GM19025 (cell line): ENCODE measurements at regions not wholly inside any gene's neighbourhood (a gene's known extent, or its start where the extent isn't known, plus 50 kb on each side); places are given as distances from the start of the nearest gene placed in this dataset.
"Not testable (repeated sequence)": the region's sequence is repeated elsewhere in the genome, so short reads cannot be mapped to it uniquely, and the experiment has no call there.

Experiments used
- ATAC-seq: cut with Tn5 transposase; IDR thresholded peaks from one replicate; pipeline ENCODE4 v1.9.1; 2021; ENCODE audit warnings: mild to moderate bottlenecking, low read depth, moderate library complexity; ENCODE audit not compliant: unreplicated experiment

DNA sequence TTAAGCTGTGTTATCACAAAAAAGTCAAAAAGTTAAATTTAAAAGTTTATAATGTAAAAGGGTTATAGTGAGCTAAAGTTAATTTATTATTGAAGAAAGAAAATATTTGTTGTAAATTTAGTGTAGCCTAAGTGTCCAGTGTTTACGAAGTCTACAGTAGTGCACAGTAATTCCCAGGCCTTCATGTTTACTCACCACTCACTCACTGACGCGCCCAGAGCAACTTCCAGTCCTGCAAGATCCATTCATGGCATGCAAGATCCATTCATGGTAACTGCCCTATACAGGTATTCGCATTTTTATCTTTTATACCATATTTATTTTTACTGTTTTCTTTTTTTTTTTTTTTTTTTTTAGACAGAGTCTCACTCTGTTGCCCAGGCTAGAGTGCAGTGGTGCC lies 69.5 kb downstream of the TPRA1 start:
- no peak for ATAC-seq

DNA sequence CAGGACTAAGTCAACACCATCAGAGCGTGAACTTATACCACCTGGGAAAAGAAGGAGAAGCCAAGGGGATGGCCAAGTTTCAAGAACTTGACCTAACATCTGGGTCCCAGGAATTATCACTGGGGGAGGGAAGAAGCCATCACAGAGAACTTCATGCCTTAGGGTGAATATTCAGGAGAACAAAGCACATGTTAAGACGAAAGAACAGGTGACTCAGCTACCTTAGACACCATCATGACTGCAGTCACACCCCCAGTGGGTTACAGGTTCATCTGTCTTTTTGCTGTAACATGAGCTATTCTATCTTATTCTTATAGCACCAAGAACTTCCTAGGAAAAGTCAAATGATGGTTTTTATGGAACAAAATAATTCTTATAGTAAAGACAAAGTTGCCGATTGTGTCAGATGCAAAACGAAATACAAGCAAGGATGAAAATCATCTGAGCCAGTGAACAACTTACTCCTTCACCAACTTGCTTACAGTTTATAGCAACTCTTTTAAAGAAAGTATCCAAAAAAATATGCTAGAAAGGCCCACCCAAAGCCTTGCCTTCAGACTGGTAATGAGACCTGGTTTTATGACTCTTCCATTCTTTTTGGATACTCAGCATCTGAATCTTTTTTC lies 72.0 kb downstream of the TPRA1 start:
- ATAC-seq = no peak

DNA sequence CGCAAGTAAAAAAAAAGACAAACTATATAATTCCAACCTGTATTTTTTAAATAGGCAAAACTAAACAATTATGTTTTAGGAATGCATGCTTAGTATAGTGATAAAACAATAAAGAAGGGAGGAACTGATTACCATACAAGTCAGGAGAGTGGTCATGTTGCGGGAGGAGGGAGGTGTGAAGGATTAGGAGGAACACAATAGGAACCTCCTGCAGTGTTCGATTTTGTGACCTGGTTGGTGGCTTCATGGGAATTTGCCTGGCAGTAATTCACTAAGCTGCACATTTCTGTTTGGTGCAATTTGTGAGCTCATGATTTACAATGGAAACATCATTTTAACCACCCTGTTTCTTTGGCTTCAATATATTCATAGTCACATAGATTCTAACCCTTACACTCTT lies 78.3 kb downstream of the TPRA1 start:
- ATAC-seq = no peak

DNA sequence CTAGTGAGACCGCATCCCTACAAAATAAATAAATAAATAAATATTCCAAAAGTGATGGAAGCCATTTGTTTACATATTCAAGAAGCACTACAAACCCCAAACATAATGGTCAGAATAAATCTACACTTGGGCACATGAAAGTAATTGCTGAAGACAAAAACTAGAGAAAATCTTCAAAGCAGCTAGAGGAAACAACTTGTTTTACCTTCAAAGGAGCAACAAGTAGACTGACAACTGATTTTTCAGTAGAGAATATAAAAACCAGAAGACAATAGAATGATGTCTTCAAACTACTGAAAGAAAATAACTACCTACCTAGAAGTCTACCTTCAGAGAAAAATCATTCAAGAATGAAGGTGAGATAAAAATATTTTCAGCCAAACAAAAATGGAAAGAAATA lies 89.4 kb downstream of the TPRA1 start:
- ATAC-seq = no peak

DNA sequence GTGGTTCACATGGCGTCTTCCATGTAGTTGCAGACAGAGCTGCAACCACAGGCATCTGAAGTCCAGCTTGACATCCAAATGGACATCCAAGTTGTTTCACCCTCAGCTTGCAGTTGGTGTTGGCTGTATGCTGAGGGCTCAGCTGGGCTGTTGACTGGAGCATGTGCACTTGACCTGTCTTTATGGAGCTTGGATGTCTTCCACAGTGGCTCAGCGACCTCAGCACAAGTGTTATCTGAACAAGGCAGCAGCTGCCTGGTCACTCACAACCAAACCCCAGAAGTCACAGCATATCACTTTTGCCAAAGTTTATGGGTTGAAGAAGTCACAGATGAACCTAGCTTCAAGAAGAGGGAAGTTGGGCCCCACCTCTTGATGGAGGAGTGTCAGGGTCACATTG lies 92.9 kb downstream of the TPRA1 start:
- ATAC-seq = no peak

DNA sequence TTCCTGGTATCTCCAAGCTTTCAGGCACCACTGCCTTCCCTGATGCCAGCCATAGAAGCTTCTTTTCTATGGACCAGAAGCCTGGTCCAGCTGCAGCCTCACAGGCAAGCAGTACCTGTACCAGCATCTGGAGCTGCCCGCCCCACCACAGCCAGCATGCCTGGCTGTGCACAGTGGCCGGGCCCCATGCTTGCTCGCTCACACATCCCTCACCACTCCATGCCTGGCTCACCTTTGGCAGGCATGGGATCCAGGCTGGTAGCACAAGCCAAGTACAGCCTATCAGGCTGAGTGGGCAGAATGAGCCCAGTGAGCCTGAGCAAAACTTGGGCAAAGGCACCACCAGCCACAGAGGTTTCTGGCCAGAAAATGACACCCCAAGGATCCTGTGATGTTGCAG lies 93.4 kb downstream of the TPRA1 start:
- ATAC-seq = no peak

DNA sequence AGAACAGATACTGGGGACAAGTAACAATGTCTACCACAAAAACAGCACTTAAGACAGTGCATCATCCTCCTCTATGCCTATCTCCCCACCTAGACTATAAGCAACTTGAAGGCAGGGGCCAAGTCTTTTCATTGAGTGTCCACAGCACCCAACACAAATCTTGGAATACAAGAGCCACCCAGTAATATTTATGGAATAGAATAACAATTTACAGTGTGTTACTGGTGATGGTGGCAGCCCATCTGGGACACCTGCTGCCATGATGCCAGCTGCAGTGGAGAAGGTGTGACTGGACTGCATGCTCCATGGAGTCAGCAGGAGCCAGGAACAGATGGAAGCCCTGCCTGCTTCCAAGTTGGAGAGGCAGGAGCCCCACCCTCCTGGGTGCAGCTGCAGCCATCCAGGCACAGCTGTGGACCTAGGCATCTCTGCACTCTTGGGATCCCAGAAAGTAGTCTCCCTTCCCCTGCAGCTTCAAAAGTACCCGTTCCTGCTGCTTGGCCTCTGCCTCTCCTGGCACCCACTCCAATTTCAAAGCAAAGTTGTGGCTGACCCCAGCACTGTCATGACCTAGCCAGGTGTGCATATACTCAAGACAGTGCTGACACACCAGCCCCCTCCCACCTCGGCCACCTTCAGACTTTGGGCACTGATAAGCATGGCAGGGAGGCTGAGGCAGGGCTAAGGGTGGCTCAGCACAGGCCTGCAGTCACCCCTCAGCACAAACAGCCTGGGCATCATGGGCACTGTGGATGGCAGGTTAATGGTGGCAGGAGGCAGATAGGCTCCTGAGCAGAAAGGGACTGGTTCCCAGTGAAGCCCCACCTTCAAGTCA lies 94.5 kb downstream of the TPRA1 start:
- ATAC-seq = no peak

DNA sequence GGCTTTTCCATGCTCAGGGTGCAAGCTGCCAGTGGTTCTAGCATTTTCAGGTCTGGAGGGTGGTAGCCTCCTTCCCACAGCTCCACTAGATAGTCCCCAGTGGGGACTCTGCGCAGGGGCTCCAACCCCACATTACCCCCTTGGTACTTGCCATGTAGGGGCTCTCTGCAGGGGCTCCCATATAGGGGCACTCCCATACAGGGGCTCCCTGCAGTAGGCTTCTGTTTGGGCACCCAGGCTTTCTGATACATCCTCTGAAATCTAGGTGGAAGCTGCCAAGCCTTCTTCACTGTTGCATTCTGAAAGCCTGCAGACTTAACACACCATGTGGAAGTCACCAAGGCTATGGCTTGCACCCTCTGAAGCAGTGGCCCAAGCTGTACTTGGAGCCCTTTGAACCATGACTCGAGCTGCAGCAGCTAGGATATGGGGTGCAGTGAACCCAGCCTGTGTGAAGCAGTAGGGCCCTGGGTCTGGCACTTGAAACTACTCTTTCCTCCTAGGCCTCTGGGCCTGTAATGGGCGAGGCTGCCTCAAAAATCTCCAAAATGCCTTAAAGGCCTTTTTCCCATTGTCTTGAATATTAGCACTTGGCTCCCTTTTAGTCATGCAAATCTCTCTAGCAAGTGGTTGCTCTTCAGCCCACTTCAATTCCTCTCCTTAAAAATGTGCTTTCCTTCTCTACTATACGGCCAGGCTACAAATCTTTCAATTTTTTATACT lies 96.4 kb downstream of the TPRA1 start:
- ATAC-seq = no peak

DNA sequence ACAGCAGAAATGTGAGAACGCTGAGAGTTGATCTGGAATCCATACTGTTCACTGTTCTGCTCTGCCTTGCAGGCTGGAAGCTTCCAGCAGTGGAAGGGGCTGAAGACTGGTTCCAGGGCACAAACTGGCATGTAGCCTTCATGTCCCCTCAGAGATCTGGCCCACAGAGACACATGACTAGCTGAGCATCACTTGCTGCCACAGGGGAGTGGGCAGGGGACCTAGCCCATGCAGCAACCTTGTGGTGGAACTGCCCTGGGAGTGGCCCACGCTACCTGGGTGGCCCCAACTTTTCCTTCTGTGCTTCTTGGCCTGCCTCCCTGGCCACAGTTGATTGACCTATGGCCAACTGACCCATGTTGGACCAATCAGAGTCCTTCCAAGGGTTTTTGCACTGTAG lies 98.1 kb downstream of the TPRA1 start:
- ATAC-seq = no peak

DNA sequence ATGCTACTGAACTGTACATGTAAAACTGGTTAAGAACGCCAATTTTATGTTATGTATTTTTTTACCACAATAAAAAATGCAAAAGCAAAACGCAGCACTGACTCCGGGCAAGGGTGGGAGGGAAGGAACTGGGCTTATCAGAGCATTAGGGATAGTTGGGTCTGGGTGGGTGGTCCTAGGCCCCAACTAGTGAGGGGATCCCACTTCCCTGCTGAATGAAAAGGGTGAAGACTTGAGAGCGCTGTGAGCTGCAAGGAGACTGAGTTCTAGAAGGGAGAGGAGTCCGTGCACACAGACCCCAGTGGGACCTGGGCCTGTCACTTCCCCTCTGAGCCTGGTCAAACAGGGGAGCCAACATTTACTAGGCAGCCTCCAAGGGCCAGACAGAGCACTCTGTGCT lies 98.6 kb downstream of the TPRA1 start:
- no peak for ATAC-seq

DNA sequence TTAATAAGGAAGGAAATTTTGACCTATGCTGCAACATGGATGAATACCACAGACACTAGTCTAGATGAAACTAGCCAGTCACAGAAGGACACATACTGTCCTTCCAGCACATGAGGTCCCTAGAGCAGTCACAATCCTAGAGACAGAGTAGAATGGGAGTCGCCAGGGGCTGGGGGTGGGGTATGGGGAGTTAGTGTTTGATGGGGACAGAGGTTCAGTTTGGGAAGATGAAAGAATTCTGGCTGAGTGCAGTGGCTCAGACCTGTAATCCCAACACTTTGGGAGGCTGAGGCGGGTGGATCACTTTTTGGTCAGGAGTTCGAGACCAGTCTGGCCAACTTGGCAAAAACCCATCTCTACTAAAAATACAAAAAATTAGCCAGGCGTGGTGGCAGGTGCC lies 99.2 kb downstream of the TPRA1 start:
- ATAC-seq = no peak

DNA sequence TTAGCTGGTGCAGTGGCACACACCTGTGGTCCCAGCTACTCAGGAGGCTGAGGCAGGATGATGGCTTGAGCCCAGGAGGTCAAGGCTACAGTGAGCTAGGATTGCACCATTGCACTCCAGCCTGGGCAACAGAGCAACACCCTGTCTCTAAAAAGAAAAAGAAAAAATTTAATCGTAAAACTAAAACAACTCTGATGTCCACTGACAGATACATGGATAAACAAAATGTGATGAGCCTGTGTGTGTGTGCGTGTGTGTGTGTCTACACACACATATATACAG lies 99.6 kb downstream of the TPRA1 start:
- ATAC-seq = not testable (repeated sequence)

DNA sequence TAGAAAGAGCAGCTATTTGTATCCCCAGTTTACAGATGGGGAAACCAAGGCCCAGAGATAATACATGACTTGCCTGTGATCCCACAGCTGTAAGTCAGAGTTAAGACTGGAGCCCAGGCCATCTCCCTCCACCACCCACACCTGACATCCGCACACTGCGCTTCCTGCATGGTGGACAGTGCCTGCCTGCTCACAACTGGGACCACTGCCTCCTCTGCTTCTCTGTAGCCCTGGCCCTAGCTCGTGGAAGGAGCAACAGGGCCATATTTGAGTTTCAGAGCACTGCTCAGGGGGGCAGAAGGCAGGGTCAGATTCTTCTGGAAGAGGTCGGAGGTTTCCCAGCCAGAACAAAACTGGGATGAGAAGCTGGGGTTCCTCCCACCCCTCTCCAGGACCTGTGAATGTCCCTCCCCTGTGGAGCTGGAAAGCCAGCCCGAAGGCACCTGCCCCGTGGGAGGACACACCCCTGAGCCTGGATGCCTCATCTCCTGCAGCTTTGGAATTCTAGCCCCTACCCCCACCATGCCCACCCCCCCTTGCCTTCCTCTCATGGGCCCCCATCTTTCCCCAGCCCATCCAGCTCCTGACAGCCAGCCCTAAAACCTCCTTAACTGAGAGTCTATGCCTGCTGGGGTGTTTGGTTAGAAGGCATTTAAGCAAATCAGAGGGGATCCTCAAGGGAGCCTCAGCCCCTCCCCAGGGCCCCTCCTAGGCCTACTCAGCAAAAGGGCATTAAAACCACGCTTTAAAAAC lies 100.1 kb downstream of the TPRA1 start:
- ATAC-seq = no peak

DNA sequence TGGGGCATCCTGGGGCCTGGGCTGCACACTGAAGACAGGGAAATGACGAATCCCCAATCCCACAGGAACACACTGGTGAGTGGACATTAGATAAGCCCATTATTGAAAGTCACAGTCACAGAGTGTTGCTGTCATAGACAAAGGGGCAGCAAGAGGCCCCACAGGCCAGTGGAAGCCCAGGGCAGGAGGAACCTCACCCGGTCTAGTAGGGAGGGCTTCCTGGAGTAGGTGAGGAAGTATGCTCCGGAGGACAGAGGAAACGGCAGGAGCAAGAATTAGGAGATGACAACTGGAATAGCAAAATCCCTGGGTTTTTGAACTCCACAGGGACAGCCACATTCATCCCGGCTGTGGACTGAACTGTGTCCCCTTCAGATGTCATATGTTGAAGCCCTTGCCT lies 101.2 kb downstream of the TPRA1 start:
- no peak for ATAC-seq

DNA sequence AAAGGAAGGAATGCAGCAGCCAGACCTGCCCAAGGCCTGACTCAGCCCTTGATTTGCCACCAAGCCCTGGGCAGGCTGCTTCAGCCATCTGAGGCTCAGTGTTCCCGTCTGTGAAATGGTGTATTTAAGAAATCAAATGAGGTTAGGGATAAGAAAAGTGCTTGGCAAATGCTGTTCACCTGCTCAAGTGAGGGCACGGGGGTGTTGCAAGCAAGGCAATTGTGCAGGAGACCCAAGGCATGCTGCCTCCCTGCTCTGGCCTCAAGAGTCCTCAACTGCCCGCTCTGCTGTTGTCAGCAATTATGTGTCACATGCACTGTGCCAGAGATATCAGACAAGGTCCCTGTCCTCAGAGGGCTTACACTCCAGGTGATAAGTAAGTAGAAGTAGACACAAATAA lies 101.8 kb downstream of the TPRA1 start:
- ATAC-seq = no peak

DNA sequence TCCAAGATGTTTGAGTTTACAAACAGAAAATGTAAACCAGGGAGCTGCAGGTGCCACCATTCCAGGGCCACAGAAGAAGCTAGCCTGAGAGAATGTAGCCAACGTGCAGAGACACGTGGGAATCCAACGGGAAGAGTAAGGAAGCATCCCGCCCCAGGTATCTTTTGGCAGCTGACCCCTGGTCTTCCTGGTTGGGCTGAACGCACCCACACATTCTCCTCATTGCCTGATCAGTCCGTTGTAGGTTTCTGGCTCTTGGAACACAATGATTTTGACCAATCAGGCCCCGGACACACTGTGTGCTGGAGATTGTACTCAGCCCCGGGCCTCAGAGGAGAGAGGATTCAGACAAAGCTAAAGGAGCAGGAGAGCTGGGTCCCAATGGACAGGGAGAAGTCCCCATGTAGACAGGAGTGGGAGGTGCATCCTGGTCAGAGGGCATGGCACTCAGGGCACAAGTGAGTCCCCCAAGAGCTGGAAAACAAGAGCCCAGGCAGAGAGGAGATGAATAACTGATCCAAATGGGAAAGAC lies 102.3 kb downstream of the TPRA1 start:
- no peak for ATAC-seq

DNA sequence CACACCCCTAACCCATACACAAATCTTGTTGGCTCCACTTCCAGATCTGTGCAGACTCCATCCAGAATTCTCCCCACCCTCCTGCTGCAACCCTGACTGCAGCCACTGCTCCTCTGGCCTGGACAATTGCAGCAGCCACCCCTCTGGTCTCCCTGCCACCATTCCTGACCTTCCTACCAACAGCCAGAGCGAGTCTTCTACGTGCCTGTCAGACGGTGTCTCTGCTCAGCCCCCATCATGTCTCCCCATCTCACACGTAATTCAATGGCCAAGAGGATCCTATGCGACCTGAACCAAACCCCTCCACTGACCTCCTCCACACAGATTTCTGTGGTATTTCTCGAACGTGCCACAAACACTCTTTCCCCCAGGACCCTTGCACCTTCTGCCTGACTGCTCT lies 103.3 kb downstream of the TPRA1 start:
- ATAC-seq = no peak

DNA sequence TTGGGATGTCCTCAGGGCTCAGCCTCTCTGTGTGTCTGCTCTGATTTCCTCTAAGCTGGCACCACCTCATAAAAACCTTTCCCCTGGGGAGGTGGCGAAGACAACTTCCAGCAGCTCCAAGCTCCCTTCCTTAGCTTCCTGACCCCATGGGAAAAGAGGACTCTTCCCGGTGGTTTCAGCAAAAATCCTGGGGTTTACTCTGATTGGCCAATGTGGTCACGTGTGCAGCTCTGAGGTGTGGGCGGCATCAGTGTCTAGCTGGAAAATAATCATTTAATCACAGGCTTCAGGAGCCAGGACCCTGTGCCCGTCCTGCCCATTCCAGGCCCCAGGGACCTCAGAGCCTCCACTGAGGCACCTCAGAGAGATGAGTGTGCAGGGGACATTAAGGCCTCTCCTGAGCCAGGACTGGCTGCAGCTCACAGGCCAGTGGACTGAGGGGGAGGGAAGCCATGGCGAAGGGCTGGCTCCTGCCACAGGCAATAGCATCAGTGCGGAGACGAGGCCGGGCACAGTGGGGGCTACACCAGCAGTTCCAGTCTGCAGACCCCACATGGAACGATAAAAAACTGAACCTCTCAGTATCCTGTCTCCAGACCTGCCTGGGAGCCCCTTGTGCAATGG lies 104.1 kb downstream of the TPRA1 start:
- ATAC-seq = no peak

DNA sequence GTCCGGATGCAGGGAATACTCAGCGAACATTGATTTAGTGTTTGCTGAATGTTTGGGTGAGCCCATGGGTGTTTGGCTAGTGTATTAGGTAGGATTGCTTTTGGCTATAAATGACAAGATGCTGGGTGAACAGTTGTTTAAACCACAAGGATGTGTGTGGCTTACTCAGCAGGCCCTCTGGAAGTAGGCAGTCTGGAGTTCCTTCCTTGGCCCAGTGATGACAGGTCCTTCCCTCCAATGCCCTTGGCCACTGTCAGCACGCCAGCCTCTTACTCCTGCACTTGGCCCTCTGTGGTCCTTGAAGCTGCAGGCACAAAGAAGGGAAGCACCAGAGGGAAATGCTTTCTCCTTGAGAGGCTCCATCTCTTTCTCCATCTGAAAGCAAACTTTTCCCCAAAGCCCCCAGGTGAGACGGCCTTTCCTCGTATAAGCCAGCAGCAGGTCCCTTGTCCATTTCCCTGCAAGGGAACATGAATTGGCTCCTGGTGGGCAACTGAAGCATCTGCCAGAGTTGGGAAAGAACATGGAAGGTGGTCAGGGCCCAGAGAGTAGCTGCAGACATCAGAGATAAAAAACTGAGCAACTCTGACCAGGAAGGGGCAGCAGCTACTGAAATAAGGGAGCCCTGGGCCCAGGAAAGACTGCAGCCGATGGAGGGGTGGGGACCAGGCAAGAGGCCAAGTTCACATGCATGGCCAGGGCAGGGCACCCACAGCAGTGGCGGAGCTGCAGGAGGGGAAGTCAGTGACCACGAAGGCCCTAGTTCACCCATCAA lies 105.0 kb downstream of the TPRA1 start:
- no peak for ATAC-seq
